Sigmoid colon (tissue), 4 donors: ENCODE measurements at regions not wholly inside any gene's neighbourhood (a gene's known extent, or its start where the extent isn't known, plus 50 kb on each side); places are given as distances from the start of the nearest gene placed in this dataset.

Source experiments
- CTCF ChIP-seq, 4 experiments: fragments of 450-650 bp in 3 of 4; fragments of 200-600 bp in 1 of 4; IDR thresholded peaks; one replicate each; pipeline ENCODE4 v1.5.1; 2016 to 2019; ENCODE audit warnings: antibody characterized with exemption in 4 of 4, mild to moderate bottlenecking in 3 of 4, moderate library complexity in 2 of 4
- EP300 ChIP-seq, 4 donors: sonication (generic); formaldehyde crosslinking; IDR thresholded peaks; one replicate each; pipeline ENCODE4 v1.6.1; 2017; ENCODE audit warnings: antibody characterized with exemption in 4 of 4
- POLR2A ChIP-seq, 2 donors: fragments of 450-650 bp; IDR thresholded peaks; one replicate each; pipeline ENCODE4 v1.6.1; 2016; ENCODE audit warnings: antibody characterized with exemption in 2 of 2, mild to moderate bottlenecking in 2 of 2, moderate library complexity in 2 of 2
- POLR2AphosphoS5 ChIP-seq, 4 donors: sonication (generic); formaldehyde crosslinking; IDR thresholded peaks; one replicate each; pipeline ENCODE4 v1.6.1; 2017; ENCODE audit warnings: antibody characterized with exemption in 4 of 4

- TF ChIP-seq POLR2A (IDR thresholded peaks at IDR 0.05) (no peak), CTCF (IDR thresholded peaks at IDR 0.05) (no peak), EP300 (IDR thresholded peaks at IDR 0.05) (no peak), POLR2AphosphoS5 (IDR thresholded peaks at IDR 0.05) (no peak)
Observed at GRCh38 chr6:140460267-140460666, 1085.8 kb upstream of the CITED2 start.
